Glomerular visceral epithelial cell (primary cell): ENCODE measurements at regions not wholly inside any gene's neighbourhood (a gene's known extent, or its start where the extent isn't known, plus 50 kb on each side); places are given as distances from the start of the nearest gene placed in this dataset.
"Not testable (repeated sequence)": the region's sequence is repeated elsewhere in the genome, so short reads cannot be mapped to it uniquely, and the experiment has no call there.

ENCODE experiments used
- DNase-seq: peaks from one replicate; pipeline ENCODE4 v3.0.0-alpha.2; 2016; ENCODE audit errors: extremely low spot score

DNA sequence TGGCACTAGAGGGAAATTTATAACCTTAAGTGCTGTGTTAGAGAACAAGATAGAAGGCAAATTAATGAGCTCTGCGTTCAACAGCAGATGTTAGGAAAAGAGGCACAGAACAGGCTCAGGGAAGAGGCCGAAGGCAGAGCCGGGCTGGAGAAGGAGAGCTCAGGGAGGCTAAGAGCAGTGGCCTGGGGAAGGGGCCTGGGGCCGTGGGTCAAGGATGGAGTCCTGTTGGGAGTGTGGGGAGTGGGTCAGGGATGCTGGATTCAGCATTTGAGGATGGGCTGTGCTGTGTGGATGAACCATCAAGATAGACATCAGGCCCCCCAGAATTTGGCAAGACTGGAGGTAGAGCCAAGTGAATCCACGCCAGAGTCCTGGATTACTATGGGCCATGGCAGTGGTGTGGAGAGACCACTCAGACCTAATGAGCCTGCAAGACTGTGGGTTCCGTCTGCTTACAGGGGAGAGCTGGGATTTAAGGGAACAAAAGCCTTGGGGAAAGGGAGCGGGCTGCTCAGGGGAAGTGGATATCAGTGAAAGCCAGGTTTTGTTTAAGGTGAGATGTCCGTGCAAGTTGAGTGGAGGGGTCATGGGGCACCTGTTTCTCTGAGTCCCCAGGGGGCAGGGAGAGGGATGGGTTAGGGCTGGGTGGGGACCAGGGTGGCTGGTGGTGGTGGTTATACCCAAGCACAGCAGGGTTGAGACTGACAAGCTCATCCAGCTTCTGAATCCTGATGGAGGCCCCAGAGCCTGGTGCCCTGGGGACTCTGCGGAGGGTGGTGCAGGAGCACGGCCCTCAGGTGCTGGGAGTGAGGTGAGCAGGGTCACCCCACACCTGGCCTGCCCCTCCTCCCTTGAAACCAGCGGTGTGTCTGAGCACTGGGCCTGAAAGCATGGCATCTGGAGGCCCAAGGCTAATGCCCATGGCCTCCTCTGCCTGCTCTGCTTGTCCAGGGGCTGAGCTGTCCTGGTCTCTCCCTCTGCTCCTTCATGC is 101.7 kb downstream of the BMS1 start:
- DNase-seq = no peak

- no peak for DNase-seq
Measured at GRCh38 chr10:42885491-42886270, 103.1 kb downstream of the BMS1 start.

DNA sequence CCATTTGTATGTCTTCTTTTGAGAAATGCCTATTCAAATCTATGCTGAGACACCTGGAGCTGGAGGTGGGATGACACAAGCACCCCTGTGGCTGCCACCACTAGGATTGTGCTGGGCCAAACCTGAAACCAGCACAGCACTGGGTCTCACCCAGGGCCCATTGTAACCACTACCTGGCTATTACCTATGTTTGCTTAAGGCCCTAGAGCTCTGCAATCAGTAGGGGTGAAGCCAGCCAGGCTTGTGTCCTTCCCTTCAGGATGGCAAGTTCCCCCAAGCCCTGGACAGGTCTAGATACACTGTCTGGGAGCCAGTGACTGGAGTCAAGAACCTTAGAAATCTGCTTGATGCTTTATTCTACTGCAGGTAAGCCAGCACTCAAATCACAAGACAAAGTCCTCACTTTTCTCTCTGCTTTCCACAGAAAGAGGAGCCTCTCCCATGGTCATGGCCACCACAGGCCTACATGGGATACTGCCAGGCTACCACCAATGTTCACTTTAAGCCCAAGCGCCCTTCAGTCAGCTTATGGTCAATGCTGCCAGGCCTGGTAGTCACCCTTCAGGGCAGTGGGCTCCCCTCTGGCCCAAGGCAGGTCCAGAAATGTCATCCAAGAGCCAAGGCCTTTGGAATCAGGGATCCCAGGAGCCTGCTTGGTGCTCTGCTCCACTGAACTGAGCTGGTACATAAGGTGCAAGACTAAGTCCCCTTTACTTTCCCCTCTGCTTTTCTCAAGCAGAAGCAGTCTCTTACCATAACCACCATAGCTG is 105.3 kb downstream of the BMS1 start:
- DNase-seq = no peak

- no peak for DNase-seq
Measured at GRCh38 chr10:42888504-42889095, 106.0 kb downstream of the BMS1 start.

DNA sequence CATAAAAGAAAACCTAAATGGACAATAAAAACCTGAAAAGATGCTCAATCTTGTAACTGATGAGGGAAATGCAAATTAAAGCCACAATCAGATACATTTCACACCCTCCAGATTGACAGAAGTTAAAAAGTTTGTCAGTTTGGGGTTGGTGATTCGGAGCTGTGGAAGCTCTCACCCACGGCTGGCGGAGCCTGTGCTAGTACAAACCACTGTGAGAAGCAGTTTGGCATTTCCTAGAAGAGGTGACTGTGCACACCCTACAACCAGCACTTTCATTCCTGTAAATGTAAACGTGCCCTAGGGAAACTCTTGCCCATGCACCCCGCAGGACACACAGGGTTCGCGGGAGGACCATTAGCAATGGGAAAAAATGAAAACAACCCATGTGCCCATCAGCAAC is 114.1 kb downstream of the BMS1 start:
- DNase-seq = no peak

DNA sequence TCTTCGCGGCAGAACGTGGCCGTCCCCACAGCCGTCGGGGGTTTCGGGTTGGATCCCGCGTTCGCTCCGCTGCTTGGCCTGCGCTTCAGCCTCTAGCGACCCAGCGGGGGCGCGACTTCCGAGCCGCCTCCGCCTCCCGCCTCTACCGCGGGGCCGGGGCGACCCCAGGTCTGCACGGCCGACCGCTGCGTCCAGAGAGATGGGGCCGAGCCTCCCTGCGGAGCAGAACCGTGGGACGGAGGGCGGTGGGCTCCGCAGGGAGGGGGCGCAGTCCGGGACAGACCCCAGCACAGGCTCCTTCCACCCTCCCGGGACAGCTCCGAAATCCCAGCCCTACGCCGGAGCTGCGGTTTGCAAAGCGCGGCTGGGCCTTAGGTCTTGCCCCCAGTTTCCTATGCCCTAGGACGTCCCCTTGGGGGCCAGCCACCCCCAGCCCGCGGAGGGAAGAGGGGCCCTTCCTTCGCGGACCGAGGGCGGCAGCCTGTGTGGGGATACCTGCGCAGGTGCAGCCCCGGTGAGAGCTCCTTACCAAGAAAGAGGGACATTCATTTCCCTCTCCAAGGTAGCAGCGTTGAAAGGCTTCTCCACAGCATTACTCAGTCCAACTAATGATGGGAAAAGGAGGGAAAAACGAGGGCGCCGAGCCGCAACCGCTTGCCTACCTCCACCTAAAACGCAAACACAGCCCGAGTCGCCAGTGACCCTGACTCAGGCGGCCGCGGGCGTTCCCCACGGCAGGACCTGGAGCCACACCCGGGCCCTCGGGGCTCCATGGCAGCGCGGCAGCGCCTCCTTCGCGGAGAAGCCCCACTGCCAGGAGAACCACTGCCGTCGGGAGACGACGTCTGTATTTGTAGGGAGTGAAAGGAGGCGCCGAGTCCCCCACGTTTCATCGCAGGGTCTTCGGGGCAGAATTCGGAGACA is 115.7 kb downstream of the BMS1 start:
- DNase-seq = no peak

- DNase-seq = no peak
Measured at GRCh38 chr10:42899036-42899435, 116.4 kb downstream of the BMS1 start.

GRCh38 chr10:42900346-42900745 is 117.8 kb downstream of the BMS1 start:
- DNase-seq = not testable (repeated sequence)

DNA sequence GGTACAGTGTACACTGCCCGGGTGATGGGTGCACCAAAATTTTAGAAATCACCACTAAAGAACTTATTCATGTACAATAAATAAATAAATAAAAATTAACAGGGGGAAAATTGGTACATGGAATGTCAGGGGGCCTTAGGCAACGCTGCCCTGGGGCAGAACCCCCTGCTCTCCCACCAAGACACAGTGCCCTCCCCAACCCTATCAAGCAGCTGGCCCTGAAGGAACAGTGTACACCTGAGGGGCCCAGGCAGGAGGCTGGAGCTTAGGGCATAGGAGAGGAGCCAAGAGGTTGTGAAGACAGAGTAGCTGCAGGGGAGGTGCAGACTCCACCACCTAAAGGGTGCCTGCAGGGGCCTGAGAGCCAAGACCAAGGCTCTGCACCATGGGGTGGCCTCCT is 128.8 kb downstream of the BMS1 start:
- DNase-seq = no peak

DNA sequence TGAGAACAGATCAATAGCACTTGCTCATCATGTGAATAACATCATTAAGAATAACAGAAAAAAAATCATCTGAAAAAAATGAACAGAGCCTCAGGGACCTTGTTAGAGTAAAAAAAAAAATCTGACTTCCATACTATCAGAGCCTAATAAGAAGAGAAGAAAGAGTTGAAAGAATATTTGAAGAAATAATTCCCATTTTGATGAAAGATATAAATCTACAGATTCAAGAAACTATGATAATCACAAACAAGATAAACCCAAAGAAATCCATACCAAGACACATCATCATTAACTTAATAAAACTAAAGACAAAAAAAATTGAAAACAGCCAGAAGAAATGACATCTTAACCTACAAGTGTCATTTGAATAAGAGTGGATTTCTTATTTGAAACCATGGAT is 134.4 kb downstream of the BMS1 start:
- no peak for DNase-seq

DNA sequence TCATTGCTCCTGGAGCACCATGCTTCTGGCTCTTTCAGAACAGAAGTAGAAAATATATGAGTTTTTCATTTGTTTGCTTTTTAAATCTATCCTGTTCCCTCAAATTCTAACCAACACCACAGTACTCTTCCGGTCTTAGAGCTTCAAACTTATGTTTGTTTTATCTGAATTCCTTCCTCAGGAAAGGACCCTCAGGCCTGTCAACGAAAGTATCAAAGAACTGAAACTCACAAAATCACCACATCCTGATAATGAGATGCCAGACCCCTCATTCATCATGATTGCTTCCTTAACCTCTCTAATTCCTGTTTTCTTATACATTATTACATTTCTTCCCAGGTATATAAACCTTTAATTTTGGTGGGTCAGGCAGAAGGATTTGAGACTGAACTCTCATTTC is 135.2 kb downstream of the BMS1 start:
- DNase-seq = no peak

DNA sequence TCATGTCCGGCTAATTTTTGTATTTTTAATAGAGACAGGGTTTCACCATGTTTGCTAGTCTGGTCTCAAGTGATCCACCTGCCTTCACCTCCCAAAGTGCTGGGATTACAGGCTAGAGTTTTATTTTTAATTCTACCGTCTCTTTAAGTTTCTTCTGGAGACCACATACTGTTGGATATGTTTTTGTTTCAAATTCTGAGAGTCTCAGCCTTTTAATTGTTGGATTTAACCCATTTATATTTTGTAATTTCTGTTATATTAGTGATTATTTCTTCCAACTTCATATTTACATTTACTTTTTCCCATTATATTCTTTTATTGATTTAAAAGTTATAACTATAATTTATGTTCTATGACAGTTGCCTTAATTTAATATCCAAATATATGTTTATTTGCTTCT is 139.4 kb downstream of the BMS1 start:
- no peak for DNase-seq

GRCh38 chr10:42924484-42924883 is 141.9 kb downstream of the BMS1 start:
- no peak for DNase-seq

DNA sequence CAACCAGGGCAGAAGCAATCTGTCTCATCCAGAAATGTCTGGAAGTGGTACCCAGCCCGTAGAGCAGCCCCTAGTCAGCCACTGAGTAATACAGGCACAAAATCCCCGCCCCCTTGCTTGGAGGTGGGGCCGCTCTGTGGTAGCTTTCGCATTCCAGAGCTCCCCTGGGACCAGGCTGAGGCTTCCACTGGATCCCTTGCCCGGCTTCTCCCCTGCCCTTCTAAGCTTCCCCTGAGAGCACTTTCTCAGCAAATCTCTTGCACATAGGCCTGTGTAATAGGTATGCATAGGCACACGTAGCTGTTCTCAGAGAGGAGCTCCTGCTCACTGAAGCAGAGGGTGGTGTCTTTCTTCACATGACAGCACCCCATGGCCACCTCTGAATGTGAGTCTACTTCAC is 144.2 kb downstream of the BMS1 start:
- no peak for DNase-seq

DNA sequence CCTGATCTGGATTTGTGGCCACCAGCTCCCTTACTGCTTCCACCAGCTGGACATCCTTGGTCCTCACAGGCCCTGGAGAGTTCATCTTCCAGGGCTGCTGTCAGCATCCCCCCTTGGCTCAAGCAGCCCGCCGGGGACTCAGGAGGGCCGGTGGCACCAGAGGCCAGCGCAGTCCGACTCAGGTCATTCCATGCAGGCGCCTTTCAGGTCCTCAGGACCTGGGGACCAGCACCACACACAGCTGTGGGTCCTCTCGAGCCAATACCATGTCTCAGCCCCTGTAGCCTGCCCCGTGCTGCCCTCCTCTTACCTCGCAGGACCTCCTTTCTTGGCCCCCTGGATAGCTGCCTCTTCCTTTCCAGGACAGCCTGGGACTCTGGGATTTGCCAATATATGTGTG is 145.5 kb downstream of the BMS1 start:
- no peak for DNase-seq

GRCh38 chr10:42929236-42929635 is 146.6 kb downstream of the BMS1 start:
- DNase-seq = no peak

DNA sequence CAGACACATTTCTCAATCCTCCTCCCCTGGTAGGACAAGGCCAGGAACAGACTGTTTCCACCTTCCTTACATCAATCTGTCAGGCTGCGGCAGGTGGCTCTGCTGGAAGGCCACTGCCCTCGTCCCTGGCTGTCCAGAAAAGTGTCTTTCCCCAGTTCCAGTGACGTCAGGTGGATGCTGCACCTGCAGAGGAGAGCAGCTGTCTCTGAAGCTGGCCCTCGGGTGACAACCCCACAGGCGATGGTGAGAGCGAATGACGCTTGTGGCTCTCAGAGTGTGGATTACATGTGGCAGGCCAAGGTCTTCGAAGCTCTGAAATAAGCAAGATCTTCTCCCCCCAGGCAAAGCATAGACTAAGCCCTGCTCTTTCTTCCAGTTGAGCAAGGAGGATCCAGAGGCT is 146.9 kb upstream of the RET start:
- DNase-seq = no peak

GRCh38 chr10:42930516-42931192 is 146.2 kb upstream of the RET start:
- no peak for DNase-seq

DNA sequence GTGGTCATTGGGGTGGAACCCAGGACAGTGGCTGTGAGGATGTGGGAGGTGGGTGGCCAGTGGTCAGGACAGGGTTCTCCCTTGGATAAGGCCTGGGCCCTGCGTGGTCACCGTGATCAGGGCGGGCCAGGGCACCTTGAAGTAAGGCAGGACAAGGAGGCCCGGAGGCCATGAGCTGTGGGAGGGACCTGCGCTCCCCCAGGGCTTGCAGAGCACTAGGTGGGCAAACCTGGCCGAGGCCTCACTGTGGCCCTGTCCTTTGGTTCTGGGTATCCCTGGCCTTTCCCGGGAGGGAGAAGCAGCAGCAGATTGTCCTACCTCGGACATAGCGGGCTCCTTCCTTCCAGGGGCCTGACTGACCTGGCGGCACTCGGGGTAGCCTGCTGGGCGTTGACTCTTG is 144.8 kb upstream of the RET start:
- no peak for DNase-seq
